ENCODE measurements at regions not wholly inside any gene's neighbourhood (a gene's known extent, or its start where the extent isn't known, plus 50 kb on each side); places are given as distances from the start of the nearest gene placed in this dataset.
"Not testable (repeated sequence)": the region's sequence is repeated elsewhere in the genome, so short reads cannot be mapped to it uniquely, and the experiment has no call there.

DNA sequence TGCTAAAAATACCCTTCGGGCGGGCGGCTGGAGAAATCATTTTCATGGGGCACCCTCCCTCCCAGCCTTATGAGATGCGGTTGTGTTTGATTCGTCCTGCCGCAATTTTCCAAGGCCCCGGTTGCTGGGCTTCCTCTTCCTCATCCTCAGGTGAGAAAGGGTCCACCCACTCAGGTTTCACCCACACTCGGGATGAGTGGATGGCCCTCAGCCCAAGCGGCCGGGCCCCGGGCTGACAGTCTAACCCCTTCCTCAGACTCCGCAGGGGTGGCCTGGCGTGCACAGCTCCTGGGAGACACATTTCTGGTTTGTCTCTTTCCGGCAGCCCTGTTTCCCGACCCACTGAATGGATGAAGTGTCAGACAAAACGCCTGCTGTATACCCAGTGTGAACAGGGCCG is 116.5 kb upstream of the LRPAP1 start:
- DNase-seq (ENCODE audit: low spot score) = no peak

DNA sequence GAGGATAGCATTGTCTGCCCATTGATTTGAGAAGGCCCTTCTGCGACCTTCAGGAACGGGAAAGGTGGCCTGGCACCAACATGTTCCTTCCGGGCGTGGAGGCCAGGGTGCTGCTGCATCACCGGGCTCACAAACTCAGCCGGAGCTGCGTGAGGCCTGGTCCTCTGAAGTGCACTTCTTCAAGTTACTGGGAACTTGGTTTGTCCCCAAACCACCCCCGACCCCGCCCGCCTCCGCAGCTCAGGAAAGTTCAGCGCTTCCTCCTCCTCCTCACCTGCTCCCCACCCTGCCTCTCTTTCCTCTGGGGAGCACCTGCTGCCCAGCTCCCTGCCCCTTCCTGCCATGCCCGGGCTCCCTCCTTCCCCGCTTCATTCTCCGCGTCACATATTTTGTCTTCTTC is 116.0 kb upstream of the LRPAP1 start:
- DNase-seq (ENCODE audit: low spot score) = no peak

DNA sequence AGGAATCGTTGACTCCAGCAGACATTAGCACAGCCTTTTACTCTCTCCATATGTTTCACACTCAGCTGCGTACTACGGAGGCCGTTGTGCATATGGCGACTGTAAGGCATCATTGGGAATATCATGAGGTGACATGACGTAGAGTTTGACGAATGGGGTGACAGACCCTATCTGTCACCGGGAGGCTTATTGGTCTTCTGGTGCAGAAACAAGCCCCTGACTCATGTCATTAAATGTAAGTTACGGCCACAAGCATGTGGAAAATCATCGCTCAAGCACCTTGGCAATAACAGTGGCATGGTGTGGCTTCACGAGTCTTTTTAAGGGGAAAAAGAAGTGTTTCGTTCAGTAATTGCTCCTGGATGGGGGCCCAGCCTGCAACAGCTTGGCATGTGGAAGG is 115.2 kb upstream of the LRPAP1 start:
- DNase-seq (ENCODE audit: low spot score) = no peak

DNA sequence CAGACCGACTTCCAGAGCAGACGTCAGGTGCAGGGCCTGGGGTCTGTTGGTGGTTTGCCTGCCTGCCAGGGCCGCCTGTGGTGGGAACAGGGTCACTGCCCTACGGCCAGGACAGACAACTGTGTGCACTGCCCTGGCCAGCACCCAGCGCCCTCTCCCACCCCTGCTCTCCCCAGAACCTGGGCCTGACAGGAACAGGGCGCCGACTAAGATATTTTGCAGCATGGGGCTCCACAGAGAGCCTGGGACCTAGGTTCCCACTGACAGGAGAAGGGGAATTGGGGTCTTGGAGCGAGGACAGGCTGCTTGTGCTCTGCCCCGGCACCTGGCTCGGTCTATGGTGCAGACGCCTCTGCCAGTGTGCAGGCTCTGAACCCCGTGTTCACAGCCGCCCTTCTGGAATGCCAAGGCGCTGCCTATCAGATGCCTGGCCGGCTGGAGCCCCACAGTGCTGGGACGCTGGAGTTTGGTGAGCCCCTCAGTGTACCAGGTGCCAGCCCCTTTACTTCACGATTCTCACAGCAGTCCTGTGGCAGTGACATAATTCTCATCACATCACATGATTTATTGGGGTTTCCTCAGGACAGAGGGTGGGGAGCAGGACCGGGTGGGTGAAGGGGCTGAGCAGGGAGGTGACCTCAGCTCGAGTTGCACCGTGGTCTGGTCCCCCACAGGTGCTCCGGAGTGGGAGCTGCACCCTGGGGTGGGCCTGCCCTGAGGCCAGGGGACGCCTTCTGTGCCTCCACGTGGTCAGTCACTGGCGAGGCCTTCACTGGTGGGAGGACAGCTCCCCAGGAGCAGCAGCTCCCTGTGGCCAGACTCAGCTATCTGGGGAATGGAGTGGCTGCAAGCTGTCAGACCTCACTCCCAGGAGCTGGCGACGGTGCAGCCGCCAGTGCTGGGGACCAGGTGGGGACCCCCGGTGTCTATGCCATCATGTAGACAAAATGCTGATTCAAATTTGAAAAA is 113.8 kb upstream of the LRPAP1 start:
- no peak for DNase-seq (ENCODE audit: low spot score)

DNA sequence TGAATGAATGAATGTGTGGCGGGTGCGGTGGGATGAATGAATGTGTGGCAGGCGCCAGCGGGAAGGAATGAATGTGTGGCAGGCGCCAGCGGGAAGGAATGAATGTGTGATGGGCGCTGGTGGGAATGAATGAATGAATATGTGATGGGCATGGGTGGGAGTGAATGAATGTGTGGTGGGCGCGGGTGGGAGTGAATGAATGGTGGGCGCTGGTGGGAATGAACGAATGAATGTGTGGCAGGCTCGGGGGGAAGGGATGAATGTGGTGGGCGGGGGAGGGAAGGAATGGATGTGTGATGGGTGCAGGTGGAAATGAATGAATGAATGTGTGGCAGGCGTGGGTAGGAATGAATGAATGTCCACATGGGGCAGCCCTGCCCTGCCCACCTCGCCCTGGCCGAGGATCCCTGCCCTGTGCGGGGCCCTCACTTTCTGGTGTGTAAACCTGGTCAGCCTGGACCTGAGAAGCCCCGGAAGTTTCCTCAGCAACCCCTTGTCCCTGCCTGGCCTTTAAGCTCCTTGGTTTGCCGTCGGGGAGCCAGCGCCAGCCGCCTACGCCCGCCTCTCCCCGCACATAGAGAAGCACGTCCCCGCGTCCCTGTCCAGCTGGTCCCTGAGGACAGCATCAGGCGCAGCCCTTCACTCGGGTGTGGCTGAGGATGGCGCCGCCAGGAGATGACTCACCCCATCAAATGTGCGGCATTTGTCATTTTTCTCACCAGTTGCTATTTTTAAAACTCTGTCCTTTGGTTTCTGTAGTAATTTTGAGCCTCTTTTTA is 112.8 kb upstream of the LRPAP1 start:
- no peak for DNase-seq (ENCODE audit: low spot score)

GRCh38 chr4:3643518-3644433 is 111.6 kb upstream of the LRPAP1 start:
- DNase-seq (ENCODE audit: low spot score) = no peak

DNA sequence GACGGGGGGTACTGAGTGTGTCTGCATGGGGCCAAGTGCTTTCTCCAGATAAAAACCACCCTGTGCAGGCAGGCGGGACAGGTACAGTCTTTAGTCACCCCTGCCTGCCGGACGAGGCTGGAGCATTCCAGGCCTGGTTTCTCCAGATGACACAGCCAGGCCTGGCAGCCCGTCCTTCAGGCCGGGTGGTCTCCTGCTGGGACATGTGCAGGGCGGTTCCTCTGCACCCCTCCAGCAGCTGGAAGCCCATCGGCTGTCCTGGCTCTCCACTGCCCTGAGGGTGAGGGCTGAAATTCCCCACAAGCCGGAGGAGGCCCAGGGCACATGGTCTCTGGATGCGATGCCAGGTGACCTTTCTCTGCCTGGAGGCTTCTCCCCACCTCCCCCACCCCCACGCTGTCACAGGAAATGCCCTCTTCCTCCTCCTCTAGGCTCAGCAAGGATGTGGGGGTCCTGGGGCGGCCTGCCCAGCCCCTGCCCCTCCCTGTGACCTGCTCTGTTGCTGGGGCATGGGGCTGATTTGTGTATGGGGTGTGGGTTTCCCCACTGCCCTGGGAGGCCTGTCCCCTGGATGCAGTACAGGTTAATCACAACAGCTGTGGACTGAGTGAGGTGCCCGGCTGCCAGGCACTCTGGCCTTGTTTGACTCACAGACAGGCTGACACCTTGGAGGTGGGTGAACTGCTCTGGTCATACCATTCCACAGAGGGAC is 110.7 kb upstream of the LRPAP1 start:
- no peak for DNase-seq (ENCODE audit: low spot score)

DNA sequence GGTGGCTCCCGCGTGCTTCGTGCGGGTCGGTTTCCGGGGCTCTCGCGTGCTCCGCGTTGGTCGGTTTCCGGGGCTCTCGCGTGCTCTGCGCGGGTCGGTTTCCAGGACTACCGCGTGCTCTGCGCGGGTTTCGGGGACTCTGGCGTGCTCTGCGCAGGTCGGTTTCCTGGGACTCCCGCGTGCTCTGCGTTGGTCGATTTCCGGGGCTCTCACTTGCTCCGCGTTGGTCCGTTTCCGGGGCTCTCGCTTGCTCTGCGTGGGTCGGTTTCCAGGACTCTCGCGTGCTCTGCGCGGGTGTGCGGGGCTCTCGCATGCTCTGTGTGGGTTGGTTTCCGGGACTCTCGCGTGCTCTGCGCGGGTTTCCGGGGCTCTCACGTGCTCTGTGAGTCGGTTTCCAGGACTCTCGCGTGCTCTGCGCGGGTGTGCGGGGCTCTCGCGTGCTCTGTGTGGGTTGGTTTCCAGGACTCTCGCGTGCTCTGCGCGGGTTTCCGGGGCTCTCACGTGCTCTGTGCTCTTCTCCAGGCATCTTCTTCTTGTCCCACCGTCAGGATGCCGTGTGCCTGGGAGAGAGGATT is 109.9 kb upstream of the LRPAP1 start:
- DNase-seq (ENCODE audit: low spot score) = no peak

DNA sequence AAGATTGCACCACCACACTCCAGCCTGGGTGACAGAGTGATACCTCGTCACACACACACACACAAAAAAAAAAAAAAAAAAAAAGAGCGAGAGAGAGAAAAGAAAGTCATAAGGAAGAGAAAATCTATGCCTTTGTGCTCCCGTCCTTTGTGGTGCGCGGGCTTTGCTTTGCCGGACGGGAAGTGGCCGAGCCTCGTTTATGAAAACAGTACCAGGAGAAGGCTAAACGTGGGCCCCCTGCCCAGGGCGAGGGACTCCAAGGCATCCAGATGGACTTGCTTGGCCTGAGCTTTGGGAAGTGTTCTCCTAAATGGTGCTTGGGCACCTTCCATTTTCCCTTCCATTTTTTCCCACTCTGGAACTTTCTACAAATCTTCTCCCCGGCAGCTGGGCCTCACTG is 109.3 kb upstream of the LRPAP1 start:
- DNase-seq (ENCODE audit: low spot score) = no peak

DNA sequence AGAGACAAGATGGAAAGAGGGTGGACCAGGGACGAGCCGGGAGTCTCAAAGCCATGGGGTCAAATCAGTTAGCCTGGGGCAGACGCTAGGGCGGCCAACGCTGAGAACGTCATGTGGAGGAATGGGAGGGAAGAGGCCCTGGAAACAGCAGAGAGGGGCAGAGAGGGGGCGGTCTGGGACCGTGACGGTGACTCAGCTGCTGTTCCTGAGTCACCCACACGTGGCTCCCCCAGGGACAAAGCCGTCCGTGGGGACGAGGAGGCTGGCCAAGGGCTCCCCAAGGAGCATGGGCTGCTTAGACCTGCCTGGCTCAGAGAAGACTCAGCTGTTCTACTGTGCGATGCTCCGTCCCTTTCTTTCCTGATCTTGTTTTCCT is 108.4 kb upstream of the LRPAP1 start:
- no peak for DNase-seq (ENCODE audit: low spot score)

- no peak for DNase-seq (ENCODE audit: low spot score)
Measured at GRCh38 chr4:3639613-3640586, 107.7 kb upstream of the LRPAP1 start.

DNA sequence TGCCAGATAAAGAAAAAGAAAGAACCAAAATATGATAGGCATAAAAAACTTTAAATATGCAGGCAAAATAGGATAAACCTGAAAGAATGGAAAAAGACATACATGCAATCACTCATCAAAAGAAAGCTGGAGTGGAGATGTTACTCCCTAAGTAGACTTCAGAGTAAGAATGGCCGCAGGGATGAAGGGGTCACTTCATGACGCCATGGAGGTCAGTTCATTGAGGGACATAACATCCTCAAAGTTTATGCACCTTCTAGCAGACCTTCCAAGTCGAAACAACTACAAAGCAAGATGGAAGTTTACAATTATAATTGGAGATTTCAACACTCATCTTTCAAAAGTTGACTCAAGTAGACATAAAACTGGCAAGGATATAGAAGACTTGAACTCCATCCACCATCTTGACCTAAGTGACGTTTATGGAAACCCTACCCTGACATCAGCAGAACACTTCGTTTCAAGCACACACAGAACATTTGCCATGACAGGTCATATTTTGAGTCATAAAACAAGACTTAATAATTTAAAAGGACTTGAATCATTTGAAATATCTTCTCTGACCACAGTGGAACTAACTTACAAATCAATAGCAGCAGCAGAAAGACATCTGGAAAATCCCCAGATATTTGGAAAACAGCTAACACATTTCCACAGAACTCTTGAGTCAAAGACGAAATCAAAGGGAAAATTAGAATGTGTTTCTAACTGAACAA is 106.0 kb upstream of the LRPAP1 start:
- no peak for DNase-seq (ENCODE audit: low spot score)

DNA sequence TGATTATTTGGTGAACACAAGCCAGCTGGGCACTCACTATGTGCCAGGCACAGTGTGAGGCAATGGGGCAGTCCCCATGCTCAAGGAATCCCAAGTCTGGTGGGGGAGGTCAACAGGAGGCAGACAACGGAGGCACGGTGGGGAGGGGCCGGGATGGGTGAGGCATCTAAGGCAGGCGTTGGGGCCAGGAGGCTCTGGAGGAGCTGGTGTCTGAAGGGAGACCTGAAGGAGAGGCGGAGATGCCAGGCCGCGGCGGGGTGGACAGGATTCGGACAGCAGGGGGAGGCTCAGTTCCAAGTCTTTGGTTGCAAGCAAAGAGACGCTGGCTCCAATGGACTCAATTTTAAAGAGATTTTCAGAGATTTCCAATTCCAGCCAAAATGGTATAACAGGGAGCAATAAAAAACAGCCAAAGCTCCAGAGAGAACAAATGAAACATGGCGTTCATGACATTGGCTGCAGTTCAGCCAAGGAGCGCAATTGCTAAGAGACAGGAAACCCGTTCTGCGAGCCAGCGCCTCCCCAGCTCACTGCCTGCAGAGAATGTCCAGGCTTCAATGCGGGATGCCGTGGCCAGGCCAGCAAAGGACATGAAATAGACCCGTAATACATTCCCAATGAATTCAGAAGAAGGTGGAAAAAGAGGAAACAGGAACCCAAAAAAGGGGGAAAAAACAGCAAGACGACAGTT is 105.2 kb upstream of the LRPAP1 start:
- no peak for DNase-seq (ENCODE audit: low spot score)

DNA sequence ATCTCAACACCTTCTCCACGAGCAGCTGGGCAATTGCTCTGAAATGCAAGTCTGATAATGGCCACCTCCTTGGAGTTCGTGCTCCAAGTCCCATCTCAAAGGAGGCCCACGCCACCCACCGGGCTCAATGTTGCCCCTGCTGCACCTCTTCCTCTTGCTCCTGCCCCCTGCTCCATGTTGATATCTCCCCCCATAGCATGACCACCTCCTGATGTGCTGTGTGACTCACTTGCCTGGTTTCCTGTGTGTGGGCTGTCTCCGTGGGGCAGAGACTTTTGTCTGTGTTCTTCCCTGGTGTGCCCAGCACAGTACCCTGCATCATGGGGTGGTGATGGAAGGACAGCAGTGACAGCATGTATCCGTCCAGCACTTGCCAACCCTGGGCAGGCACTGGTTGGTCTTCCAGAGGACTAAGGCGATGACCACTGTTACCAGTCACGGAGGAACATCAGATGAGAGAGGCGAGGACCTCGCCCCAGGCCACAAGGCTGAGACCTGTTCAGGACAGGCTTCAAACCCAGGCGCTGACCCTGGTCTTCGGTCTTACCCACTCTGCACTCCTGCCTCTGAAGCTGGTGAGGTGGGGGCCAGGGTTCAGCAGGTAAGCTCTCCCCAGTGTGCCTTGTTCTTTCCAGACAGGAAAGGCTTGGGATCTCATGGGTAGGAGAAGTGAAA is 104.6 kb upstream of the LRPAP1 start:
- DNase-seq (ENCODE audit: low spot score) = no peak

DNA sequence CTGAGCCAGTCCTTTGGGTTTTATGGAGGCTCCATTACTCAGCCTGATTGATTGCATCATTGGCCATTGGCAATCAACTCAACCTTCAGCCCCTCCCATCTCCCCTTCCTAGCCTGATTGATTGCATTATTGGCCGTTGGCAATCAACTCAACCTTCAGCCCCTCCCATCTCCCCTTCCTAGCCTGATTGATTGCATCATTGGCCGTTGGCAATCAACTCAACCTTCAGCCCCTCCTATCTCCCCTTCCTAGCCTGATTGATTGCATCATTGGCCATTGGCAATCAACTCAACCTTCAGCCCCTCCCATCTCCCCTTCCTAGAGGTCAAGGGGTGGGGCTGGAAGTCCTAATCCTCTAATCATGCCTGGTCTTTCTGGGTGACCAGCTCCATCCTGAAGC is 103.8 kb upstream of the LRPAP1 start:
- not testable (repeated sequence) for DNase-seq (ENCODE audit: low spot score)

DNA sequence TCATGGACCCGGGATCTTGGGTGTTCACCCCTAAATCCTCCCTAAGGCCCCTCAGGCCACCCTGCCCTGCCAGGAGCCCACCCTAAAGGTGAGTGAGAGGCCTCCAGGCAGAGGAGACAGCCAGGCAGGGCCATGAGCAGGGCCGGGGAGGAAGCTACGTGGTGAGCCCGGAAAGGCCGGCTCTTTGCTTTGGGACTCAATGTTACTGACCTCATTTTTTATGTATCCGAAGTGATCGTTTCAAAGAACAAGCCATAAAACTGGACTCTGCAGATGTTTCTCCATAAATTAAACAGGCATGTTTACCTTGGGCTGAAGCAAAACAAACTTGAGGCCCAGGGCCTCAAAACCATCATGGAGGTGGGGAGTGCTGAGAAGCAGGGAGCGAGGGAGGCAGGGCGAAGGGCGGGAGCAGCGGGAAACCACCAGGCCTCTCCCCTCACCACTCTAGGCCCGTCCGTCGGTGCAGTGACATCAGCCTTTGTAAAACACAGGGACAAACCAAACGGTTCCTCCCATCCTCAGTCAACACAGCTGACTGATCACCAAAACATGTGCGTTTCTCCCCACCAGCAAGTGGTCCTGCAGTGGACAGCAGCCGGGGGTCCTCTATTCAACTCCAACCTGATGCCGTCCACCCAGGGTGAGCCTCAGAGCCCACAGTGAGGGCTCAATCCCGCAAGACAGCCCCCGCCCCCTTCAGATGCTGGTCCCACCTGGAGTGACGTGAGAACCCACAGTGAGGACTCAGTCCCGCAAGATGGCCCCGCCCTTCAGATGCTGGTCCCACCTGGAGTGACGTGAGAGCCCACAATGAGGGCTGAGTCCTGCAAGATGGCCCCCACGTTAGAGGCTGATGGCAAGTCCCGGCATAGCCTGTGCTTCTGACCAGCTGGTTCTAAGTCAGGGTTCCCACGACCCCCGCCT is 102.9 kb upstream of the LRPAP1 start:
- no peak for DNase-seq (ENCODE audit: low spot score)

- DNase-seq (ENCODE audit: low spot score) = no peak
Measured at GRCh38 chr4:3634281-3634857, 102.1 kb upstream of the LRPAP1 start.

Data from iPS-NIHi11 (cell line).